GM12872 (cell line): ENCODE measurements at regions not wholly inside any gene's neighbourhood (a gene's known extent, or its start where the extent isn't known, plus 50 kb on each side); places are given as distances from the start of the nearest gene placed in this dataset.

Experiments used
- CTCF ChIP-seq: IDR thresholded peaks from 3 replicates; pipeline ENCODE4 v1.5.1; 2011; ENCODE audit warnings: low read depth, mild to moderate bottlenecking, low read length, moderate library complexity; ENCODE audit not compliant: insufficient read depth

- TF ChIP-seq CTCF: no peak
Measured at GRCh38 chr14:54140551-54140950, 183.9 kb upstream of the BMP4 start.

GRCh38 chr14:54146601-54147000 is 190.0 kb upstream of the BMP4 start:
- no peak for TF ChIP-seq CTCF

GRCh38 chr14:54147282-54147681 is 190.7 kb upstream of the BMP4 start:
- no peak for TF ChIP-seq CTCF

GRCh38 chr14:54147758-54148157 is 191.1 kb upstream of the BMP4 start:
- no peak for TF ChIP-seq CTCF

DNA sequence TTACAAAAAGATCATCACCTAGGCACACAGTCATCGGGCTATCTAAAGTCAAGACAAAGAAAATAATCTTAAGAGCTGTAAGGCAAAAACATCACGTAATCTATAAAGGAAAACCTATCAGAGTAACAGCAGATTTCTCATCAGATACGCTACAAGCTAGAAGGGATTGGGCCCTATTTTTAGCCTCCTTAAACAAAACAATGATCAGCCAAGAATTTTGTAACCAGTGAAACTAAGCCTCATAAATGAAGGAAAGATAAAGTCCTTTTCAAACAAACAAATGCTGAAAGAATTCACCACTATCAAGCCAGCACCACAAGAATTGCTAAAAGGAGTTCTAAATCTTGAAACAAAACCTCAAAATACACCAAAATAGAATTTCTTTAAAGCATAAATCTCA is 191.6 kb upstream of the BMP4 start:
- TF ChIP-seq CTCF: no peak

DNA sequence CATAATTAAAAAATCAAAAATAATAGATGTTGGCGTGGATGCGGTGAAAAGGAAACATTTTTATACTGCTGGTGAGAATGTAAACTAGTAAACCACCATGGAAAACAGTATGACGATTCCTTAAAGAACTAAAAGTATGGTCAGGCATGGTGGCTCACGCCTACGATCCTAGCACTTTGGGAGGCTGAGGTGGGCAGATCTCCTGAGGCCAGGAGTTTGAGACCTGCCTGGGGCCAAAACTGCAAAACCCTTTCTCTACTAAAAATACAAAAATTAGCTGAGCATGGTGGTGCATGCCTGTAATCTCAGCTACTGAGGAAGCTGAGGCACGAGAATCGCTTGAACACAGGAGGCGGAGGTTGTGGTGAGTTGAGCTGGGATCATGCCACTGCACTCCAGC is 195.7 kb upstream of the BMP4 start:
- TF ChIP-seq CTCF: no peak

- no peak for TF ChIP-seq CTCF
Measured at GRCh38 chr14:54166049-54166950, 209.7 kb upstream of the BMP4 start.
